ENCODE measurements at regions not wholly inside any gene's neighbourhood (a gene's known extent, or its start where the extent isn't known, plus 50 kb on each side); places are given as distances from the start of the nearest gene placed in this dataset.

DNA sequence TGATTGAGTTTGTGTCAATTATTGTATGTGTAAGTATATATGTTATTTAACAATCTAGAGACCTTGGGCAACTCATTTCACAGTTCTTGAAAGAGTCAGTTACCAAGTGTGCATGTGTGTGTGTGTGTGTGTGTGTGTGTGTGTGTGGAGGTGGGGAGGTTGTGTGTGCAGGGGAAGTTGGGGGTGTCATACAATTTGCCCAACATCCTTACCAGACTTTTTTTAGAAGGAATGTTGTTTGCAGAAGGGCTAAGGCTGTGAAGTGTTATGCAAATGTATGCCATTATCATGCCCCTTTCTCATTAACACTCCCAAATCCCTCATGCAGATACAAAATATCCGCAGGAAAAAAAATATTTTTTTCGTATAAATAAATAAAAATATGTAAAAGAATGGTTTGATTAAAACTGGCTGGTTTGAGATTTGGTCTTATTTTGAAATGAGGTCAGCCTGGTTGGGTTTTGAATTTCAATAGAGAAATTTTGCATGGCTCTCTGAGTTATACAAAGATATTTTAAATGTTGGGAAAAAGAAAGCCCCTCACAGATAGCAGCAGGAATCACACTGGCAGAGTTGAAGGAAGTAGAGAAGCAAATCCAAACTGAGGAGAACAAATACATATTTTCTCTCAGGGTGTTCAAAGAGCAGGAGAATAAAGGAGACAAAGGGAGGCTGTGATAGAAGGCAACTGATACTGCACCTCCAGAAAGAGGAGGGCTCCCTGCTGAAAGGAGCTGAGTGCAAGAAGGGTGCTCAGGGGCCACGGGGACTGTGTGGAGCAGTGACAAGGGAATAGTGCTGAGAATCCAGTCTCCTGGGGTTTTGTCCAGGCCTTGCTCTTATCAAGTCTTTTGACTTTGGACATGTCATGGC, 1365.5 kb upstream of the CELF4 start:
- no peak for TF ChIP-seq POLR2A (IDR thresholded peaks at IDR 0.05)
- TF ChIP-seq, protein P1, sequence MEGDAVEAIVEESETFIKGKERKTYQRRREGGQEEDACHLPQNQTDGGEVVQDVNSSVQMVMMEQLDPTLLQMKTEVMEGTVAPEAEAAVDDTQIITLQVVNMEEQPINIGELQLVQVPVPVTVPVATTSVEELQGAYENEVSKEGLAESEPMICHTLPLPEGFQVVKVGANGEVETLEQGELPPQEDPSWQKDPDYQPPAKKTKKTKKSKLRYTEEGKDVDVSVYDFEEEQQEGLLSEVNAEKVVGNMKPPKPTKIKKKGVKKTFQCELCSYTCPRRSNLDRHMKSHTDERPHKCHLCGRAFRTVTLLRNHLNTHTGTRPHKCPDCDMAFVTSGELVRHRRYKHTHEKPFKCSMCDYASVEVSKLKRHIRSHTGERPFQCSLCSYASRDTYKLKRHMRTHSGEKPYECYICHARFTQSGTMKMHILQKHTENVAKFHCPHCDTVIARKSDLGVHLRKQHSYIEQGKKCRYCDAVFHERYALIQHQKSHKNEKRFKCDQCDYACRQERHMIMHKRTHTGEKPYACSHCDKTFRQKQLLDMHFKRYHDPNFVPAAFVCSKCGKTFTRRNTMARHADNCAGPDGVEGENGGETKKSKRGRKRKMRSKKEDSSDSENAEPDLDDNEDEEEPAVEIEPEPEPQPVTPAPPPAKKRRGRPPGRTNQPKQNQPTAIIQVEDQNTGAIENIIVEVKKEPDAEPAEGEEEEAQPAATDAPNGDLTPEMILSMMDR (IDR thresholded peaks at IDR 0.05) = no peak
- Histone ChIP-seq H3K4me3 (no peak overlapping the region), H3K27me3 (no peaks in the 10 kb centered on the region), H3K36me3 (no peaks in the 10 kb centered on the region), H3K9me3 (no peaks in the 10 kb centered on the region), H3K4me1 (no peaks in the 10 kb centered on the region), H3K27ac (no peak overlapping the region)
- no peak for DNase-seq

- Histone ChIP-seq H3K36me3 (no peaks in the 10 kb centered on the region), H3K9me3 (no peaks in the 10 kb centered on the region), H3K27me3 (no peaks in the 10 kb centered on the region), H3K27ac (no peak overlapping the region), H3K4me1 (no peaks in the 10 kb centered on the region), H3K4me3 (no peak overlapping the region)
- no peak for DNase-seq
- TF ChIP-seq, protein P1 (IDR thresholded peaks at IDR 0.05) = no peak
- no peak for TF ChIP-seq POLR2A (IDR thresholded peaks at IDR 0.05)
Observed at GRCh38 chr18:38923540-38923939, 1357.9 kb upstream of the CELF4 start.

GRCh38 chr18:38923126-38923525, 1357.5 kb upstream of the CELF4 start:
- TF ChIP-seq, protein P1 (IDR thresholded peaks at IDR 0.05) = no peak
- no peak for TF ChIP-seq POLR2A (IDR thresholded peaks at IDR 0.05)

DNA sequence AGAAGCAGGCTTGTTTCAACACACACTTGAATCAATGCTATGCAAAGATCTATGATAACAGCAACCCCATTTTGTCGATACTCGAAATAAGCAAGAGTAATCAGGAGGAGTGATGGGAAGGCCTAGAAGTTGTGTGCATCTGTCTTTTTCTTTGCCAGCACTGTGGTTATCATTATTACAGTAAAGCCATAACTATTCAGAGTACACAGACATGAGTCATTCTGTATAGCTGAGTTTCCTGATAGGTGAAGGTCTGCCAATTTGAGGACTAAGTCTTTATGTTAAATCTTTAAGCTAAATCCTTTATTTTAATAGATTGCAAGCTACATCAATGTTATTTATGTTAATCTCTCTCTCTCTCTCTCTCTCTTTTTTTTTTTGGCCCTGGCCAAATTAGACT, 1344.4 kb upstream of the CELF4 start:
- Histone ChIP-seq H3K4me1 (no peaks in the 10 kb centered on the region), H3K27me3 (no peaks in the 10 kb centered on the region), H3K36me3 (no peaks in the 10 kb centered on the region), H3K27ac (no peak overlapping the region), H3K4me3 (no peak overlapping the region), H3K9me3 (no peaks in the 10 kb centered on the region)
- TF ChIP-seq, protein P1 (IDR thresholded peaks at IDR 0.05) = no peak
- no peak for TF ChIP-seq POLR2A (IDR thresholded peaks at IDR 0.05)
- DNase-seq = no peak

More at GRCh38 chr18:38923126-38923525, 1357.5 kb upstream of the CELF4 start:
- no peaks in the 10 kb centered on the region for H3K9me3 ChIP-seq
- H3K27ac ChIP-seq = no peak overlapping the region
- no peak for DNase-seq
- no peaks in the 10 kb centered on the region for H3K27me3 ChIP-seq
- H3K36me3 ChIP-seq = no peaks in the 10 kb centered on the region
- no peak overlapping the region for H3K4me3 ChIP-seq
- H3K4me1 ChIP-seq = no peaks in the 10 kb centered on the region

- H3K36me3 ChIP-seq = no peaks in the 10 kb centered on the region
- H3K4me3 ChIP-seq = no peak overlapping the region
- no peak for DNase-seq
- no peak overlapping the region for H3K27ac ChIP-seq
- H3K9me3 ChIP-seq = peaks cover 0 to 3% (median 0%) of the 10 kb centered on the region in 4 donors
- H3K27me3 ChIP-seq = no peaks in the 10 kb centered on the region
- TF ChIP-seq, protein P1 (IDR thresholded peaks at IDR 0.05) = no peak
- TF ChIP-seq POLR2A (IDR thresholded peaks at IDR 0.05) = no peak
- H3K4me1 ChIP-seq = no peaks in the 10 kb centered on the region
Observed at GRCh38 chr18:38902796-38903195, 1337.2 kb upstream of the CELF4 start.

Data from Peyer's patch (tissue), 4 donors.